HCEC 1CT (cell line): ENCODE measurements at regions not wholly inside any gene's neighbourhood (a gene's known extent, or its start where the extent isn't known, plus 50 kb on each side); places are given as distances from the start of the nearest gene placed in this dataset.
"Not testable (repeated sequence)": the region's sequence is repeated elsewhere in the genome, so short reads cannot be mapped to it uniquely, and the experiment has no call there.

ENCODE experiments used
- DNase-seq: peaks from one replicate; pipeline ENCODE4 v3.0.0-alpha.2; 2017

DNA sequence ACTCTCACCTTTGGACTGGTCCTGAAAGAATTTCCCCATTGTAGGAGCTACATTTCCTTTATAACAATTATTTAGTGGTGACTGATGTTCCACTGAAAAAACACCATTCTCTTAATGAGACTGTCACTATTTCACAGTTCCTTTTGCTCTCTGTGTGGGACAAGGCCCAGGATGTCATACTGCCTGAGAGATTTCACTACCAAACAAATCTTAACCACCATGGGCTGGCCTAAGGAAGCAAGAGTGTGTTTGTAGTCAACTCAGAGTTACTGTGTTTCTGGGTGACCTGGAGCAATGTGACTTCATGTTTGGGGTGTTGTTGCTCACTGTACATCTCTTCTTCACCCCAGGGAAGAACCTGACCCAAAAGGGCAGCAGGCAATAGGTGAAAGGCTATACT is 50.1 kb upstream of the ZNF608 start:
- DNase-seq = no peak

GRCh38 chr5:124797665-124798087 is 51.2 kb upstream of the ZNF608 start:
- DNase-seq = no peak

GRCh38 chr5:124798890-124799289 is 52.5 kb upstream of the ZNF608 start:
- DNase-seq = no peak

DNA sequence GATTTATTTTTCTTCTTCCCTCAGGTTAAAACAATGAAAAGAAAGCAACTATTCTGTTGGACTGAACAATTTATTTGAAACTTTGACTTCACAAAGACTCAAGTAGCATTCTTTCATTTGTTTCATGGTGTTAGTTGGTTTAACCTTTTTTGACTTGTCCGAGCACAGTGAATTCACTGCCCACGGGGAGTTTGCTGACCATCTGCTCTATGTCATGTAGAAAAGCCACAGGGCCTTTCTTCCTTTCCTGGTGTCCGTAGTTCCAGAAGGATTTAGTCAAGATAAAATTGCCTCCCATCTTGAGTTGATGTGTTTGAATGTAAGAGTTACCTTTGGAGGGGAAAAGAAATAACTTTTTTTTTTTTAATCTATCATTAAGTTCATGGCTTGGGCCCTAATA is 55.1 kb upstream of the ZNF608 start:
- no peak for DNase-seq

- DNase-seq = no peak
Measured at GRCh38 chr5:124803617-124804323, 57.3 kb upstream of the ZNF608 start.

- no peak for DNase-seq
Measured at GRCh38 chr5:124806026-124806372, 59.6 kb upstream of the ZNF608 start.

DNA sequence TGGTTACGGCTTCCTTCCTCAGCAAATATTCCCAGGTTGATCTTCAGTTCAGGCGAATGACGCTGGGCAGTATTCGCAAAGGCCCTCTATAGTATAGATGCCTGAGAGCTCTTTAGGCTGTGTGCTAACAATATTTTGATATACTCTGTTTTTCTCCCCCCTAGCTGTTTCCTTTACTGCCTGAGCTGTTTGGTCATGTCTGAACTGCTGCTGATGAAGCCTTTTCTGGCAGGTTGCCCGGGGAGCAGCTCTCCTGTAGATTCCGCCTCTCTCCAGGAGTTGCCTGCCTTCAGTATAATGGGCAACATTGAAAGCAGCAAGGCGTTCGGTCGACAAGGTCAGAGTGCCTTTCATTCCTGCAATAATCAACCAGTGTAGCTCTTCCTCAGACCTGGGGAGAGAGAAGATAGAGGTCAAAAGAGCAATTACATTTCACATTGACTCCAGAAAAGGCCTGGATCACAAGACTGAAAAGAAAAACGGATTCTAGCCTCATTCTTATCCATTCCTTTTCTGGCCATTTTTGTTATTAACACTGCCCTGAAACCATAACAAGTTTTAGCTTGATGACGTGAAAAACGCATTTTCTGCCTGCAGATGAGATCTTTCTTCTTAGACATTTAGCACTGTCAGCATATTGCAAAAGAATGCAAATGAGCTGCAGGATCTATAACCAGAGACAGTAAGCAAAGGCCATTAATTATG is 60.1 kb upstream of the ZNF608 start:
- no peak for DNase-seq

DNA sequence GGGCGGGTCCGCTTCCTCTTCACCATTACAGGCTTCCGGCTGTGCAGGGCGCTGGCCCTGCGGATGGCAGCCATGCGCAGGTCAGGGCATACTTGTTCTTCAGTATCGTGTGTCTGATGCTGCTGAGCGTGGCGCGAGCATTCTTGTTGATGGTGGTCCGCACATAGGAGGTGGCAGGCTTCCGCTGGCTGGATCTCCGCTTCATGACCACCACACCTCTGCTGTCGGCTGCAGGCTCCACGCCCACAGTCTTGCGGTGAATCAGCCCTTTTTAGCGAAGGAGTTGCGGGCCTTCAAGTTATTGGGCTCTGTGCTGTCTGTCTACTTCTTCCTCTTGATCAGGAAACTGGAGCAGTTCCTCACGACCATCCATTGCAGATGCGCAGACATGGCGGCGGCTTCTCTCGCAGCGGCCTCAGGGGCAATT is 62.4 kb upstream of the ZNF608 start:
- no peak for DNase-seq

GRCh38 chr5:124810396-124811006 is 64.1 kb upstream of the ZNF608 start:
- DNase-seq = no peak

- DNase-seq = no peak
Measured at GRCh38 chr5:124812771-124813358, 66.4 kb upstream of the ZNF608 start.

GRCh38 chr5:124816381-124816780 is 69.9 kb upstream of the ZNF608 start:
- DNase-seq = no peak

DNA sequence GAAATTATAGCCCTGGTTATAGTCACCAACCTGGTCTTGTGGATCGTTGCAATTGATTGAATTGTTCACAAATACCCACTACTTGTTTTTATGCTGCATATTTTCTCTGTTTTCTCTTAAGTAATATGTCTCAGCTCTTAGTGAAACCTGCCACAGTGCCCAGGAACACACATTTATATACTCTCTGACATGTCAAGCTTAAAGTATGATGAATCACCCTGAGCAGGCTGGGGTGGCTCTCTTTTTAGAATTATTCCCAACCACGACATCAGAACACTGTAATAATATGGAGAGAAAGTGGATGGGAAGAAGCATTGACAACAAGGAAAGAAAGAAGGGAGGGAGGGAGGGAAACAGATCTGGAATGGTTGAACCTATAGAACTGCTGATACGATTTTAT is 72.8 kb upstream of the ZNF608 start:
- DNase-seq = no peak

DNA sequence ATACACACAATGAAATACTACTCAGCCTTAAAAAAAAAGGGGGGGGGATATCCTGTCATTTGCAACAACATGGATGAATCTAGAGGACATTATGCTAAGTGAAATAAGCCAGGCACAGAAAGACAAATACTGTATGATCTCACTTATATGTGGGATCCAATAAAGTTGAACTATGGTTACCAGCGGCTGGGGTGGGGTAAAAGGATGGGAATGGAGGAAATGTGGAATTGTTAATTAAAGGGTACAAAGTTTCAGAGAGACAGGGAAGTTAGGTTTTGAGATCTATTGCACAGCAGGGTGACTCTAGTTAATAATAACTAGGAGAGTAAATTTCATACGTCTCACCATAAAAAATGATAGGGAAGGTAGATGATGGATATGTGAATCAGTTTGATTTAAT is 76.2 kb upstream of the ZNF608 start:
- DNase-seq = no peak

- no peak for DNase-seq
Measured at GRCh38 chr5:124823380-124823779, 76.9 kb upstream of the ZNF608 start.

GRCh38 chr5:124824637-124825158 is 78.3 kb upstream of the ZNF608 start:
- DNase-seq = peak; percentile 66

GRCh38 chr5:124825250-124825982 is 79.0 kb upstream of the ZNF608 start:
- DNase-seq = no peak

- no peak for DNase-seq
Measured at GRCh38 chr5:124825983-124826337, 79.5 kb upstream of the ZNF608 start.

DNA sequence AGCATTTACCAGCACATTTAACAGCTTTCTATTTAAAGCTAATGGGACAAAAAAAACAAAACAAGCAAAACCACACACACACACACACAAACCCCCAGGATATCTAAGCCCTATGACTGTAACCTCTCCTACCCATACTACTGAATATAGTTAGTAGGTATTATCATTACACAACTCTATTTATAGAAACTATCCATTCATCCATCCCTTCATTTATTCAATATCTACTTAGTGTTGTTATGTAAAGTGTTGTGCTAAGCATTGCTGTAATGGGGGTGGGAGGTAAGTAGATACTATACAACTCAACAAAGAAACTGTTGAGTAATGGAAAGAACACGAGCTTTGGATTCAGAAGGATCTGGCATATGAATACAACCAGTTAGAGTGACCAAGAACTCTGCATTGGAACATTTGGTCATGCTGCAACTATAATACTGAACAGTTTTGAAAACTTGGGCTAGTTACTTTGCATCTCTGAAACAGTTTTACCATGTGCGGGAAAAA is 82.3 kb upstream of the ZNF608 start:
- no peak for DNase-seq

DNA sequence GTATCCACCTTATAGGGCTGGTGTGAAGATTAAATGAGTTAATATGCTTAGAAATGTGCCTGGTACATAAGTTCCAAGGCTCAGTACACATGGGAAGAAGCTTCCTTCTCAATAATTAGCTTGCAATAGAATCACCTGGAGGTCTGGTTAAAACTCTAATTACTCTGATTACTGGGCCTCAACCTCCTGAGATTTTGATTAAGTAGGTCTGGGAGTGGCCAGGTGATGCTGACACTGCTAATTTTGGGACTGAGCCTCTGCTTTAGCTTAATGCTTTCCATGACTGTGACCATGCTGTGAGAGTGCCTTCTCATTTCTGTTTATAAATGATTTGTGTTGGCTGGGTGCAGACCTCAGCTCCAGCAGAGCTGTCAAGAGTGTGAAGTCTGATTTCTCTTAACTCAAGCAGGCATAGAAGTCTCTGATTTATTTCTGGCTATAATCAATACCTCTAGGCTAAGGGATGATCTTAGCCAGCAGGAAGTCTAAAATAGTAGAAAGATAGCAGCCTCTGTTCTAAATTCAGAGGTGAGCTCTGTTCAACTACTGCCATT is 85.3 kb upstream of the ZNF608 start:
- DNase-seq = no peak

GRCh38 chr5:124832510-124832909 is 86.1 kb upstream of the ZNF608 start:
- no peak for DNase-seq

- DNase-seq = not testable (repeated sequence)
Measured at GRCh38 chr5:124836314-124836713, 89.9 kb upstream of the ZNF608 start.

DNA sequence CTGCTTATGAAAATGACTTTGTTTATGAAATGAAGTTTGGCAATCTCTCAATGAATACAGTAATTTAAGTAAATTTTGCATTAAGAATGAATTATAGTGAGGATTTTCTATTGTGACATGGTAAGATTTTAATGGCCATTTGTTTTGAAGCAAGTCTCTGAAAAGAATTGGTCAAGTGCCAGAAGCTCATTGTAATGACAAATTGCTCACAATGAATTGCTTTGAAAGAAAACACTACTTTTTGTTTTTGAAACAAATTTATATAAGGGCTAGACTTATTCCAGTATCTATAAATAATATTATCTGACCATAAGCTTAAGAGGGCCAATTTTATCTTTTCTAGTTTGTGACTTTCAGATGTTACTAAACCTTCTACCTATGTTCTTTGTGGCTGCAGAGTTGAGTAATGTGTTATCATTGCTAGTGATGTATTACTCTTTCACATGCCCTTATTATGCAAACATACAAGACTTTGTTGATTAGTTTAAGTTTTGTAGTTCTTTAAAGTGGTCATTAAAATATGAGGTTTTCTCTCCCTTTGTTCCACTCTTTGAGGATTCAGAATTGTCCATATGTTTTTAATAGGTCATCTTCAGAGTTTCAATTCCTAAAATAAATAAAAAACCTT is 93.0 kb upstream of the ZNF608 start:
- DNase-seq = no peak
